ENCODE measurements at regions not wholly inside any gene's neighbourhood (a gene's known extent, or its start where the extent isn't known, plus 50 kb on each side); places are given as distances from the start of the nearest gene placed in this dataset.

- TF ChIP-seq ZBTB7A (IDR thresholded peaks at IDR 0.05; ENCODE audit: low read depth) (no peak), CEBPB (IDR thresholded peaks at IDR 0.05) (no peak), TEAD4 (IDR thresholded peaks at IDR 0.05) (no peak), YY1 (IDR thresholded peaks at IDR 0.05; ENCODE audit: low read depth) (no peak), USF1 (IDR thresholded peaks at IDR 0.05) (no peak), RAD21 (IDR thresholded peaks at IDR 0.05; ENCODE audit: low read depth) (no peak), NFIC (IDR thresholded peaks at IDR 0.05) (no peak), CREB1 (IDR thresholded peaks at IDR 0.05; ENCODE audit: low read depth) (no peak), EGR1 (IDR thresholded peaks at IDR 0.05) (no peak), EP300 (IDR thresholded peaks at IDR 0.05; ENCODE audit: borderline replicate concordance) (no peak)
Measured at GRCh38 chr11:13140028-13140870, 131.1 kb downstream of the RASSF10 start.

GRCh38 chr11:13140873-13141655, 131.9 kb downstream of the RASSF10 start:
- TF ChIP-seq TAF1 (IDR thresholded peaks at IDR 0.05; ENCODE audit: low read depth): no peak
- TF ChIP-seq YY1 (IDR thresholded peaks at IDR 0.05; ENCODE audit: low read depth): no peak
- no peak for TF ChIP-seq USF1 (IDR thresholded peaks at IDR 0.05)
- no peak for TF ChIP-seq NFIC (IDR thresholded peaks at IDR 0.05)
- TF ChIP-seq EP300 (IDR thresholded peaks at IDR 0.05; ENCODE audit: borderline replicate concordance): no peak
- TF ChIP-seq TEAD4 (IDR thresholded peaks at IDR 0.05): no peak
- no peak for TF ChIP-seq CEBPB (IDR thresholded peaks at IDR 0.05)
- TF ChIP-seq MAX (IDR thresholded peaks at IDR 0.05): no peak
- TF ChIP-seq FOXM1 (IDR thresholded peaks at IDR 0.05; ENCODE audit: borderline replicate concordance, low read depth): no peak
- no peak for TF ChIP-seq REST (IDR thresholded peaks at IDR 0.05; ENCODE audit: low read depth)
- no peak for TF ChIP-seq EGR1 (IDR thresholded peaks at IDR 0.05)
- no peak for TF ChIP-seq ZBTB7A (IDR thresholded peaks at IDR 0.05; ENCODE audit: low read depth)
- no peak for TF ChIP-seq CREB1 (IDR thresholded peaks at IDR 0.05; ENCODE audit: low read depth)
- no peak for TF ChIP-seq TCF12 (IDR thresholded peaks at IDR 0.05; ENCODE audit: low read depth)
- TF ChIP-seq RAD21 (IDR thresholded peaks at IDR 0.05; ENCODE audit: low read depth): no peak

GRCh38 chr11:13141731-13142709, 132.9 kb downstream of the RASSF10 start:
- TF ChIP-seq NFIC (IDR thresholded peaks at IDR 0.05) (no peak), FOXM1 (IDR thresholded peaks at IDR 0.05; ENCODE audit: borderline replicate concordance, low read depth) (no peak), CREB1 (IDR thresholded peaks at IDR 0.05; ENCODE audit: low read depth) (no peak), REST (IDR thresholded peaks at IDR 0.05; ENCODE audit: low read depth) (peak; percentile 29; the same call in 1 of the 2 replicates), RAD21 (IDR thresholded peaks at IDR 0.05; ENCODE audit: low read depth) (no peak), TCF12 (IDR thresholded peaks at IDR 0.05; ENCODE audit: low read depth) (no peak), YY1 (IDR thresholded peaks at IDR 0.05; ENCODE audit: low read depth) (no peak), ZBTB7A (IDR thresholded peaks at IDR 0.05; ENCODE audit: low read depth) (no peak)

GRCh38 chr11:13143486-13144297, 133.9 kb upstream of the BMAL1 start:
- TF ChIP-seq CEBPB (IDR thresholded peaks at IDR 0.05) (no peak), TAF1 (IDR thresholded peaks at IDR 0.05; ENCODE audit: low read depth) (no peak), RAD21 (IDR thresholded peaks at IDR 0.05; ENCODE audit: low read depth) (no peak), YY1 (IDR thresholded peaks at IDR 0.05; ENCODE audit: low read depth) (no peak), EGR1 (IDR thresholded peaks at IDR 0.05) (no peak), CREB1 (IDR thresholded peaks at IDR 0.05; ENCODE audit: low read depth) (no peak), REST (IDR thresholded peaks at IDR 0.05; ENCODE audit: low read depth) (no peak), ZBTB7A (IDR thresholded peaks at IDR 0.05; ENCODE audit: low read depth) (no peak)
